GM19238 (cell line): ENCODE measurements at regions not wholly inside any gene's neighbourhood (a gene's known extent, or its start where the extent isn't known, plus 50 kb on each side); places are given as distances from the start of the nearest gene placed in this dataset.
"Not testable (repeated sequence)": the region's sequence is repeated elsewhere in the genome, so short reads cannot be mapped to it uniquely, and the experiment has no call there.

Source experiments
- DNase-seq: peaks from one replicate; pipeline ENCODE4 v3.0.0; 2011; ENCODE audit warnings: low spot score; ENCODE audit not compliant: insufficient read length

GRCh38 chr3:36187197-36187596 is 193.1 kb upstream of the STAC start:
- not testable (repeated sequence) for DNase-seq

GRCh38 chr3:36192901-36193300 is 187.4 kb upstream of the STAC start:
- DNase-seq = no peak

GRCh38 chr3:36193448-36193847 is 186.9 kb upstream of the STAC start:
- DNase-seq = no peak

GRCh38 chr3:36196058-36196457 is 184.2 kb upstream of the STAC start:
- DNase-seq = no peak

GRCh38 chr3:36197151-36197550 is 183.2 kb upstream of the STAC start:
- no peak for DNase-seq

- DNase-seq = no peak
Measured at GRCh38 chr3:36201546-36201945, 178.8 kb upstream of the STAC start.

- no peak for DNase-seq
Measured at GRCh38 chr3:36206956-36207580, 173.2 kb upstream of the STAC start.

- no peak for DNase-seq
Measured at GRCh38 chr3:36210840-36211651, 169.3 kb upstream of the STAC start.

- DNase-seq = no peak
Measured at GRCh38 chr3:36211652-36211999, 168.7 kb upstream of the STAC start.

- DNase-seq = no peak
Measured at GRCh38 chr3:36212251-36212650, 168.1 kb upstream of the STAC start.

GRCh38 chr3:36214460-36214859 is 165.8 kb upstream of the STAC start:
- DNase-seq = no peak

- no peak for DNase-seq
Measured at GRCh38 chr3:36215241-36215640, 165.1 kb upstream of the STAC start.

- DNase-seq = no peak
Measured at GRCh38 chr3:36219398-36219797, 160.9 kb upstream of the STAC start.

- DNase-seq = no peak
Measured at GRCh38 chr3:36220173-36220572, 160.1 kb upstream of the STAC start.

GRCh38 chr3:36221975-36222374 is 158.3 kb upstream of the STAC start:
- no peak for DNase-seq

- DNase-seq = no peak
Measured at GRCh38 chr3:36227980-36228379, 152.3 kb upstream of the STAC start.

- no peak for DNase-seq
Measured at GRCh38 chr3:36229496-36229895, 150.8 kb upstream of the STAC start.

- DNase-seq = no peak
Measured at GRCh38 chr3:36232797-36233489, 147.4 kb upstream of the STAC start.

GRCh38 chr3:36244728-36245127 is 135.6 kb upstream of the STAC start:
- DNase-seq = no peak

- no peak for DNase-seq
Measured at GRCh38 chr3:36248374-36248773, 131.9 kb upstream of the STAC start.

GRCh38 chr3:36250191-36250590 is 130.1 kb upstream of the STAC start:
- no peak for DNase-seq

GRCh38 chr3:36257158-36257852 is 123.0 kb upstream of the STAC start:
- DNase-seq = no peak
